Keratinocyte (primary cell): ENCODE measurements at regions not wholly inside any gene's neighbourhood (a gene's known extent, or its start where the extent isn't known, plus 50 kb on each side); places are given as distances from the start of the nearest gene placed in this dataset.

Experiments used
- DNase-seq: peaks from one replicate; pipeline ENCODE4 v3.0.0-alpha.2; 2011; ENCODE audit warnings: low read depth, missing footprints, low spot score
- FAIRE-seq: peaks from 2 replicates; lab custom pipeline; 2011; peaks lifted over from hg19 to GRCh38; lab: Jason Lieb, UNC
- H2AFZ ChIP-seq: 2 replicates; pipeline ENCODE4 v1.6.0; 2012; ENCODE audit warnings: low read length, control low read depth, inconsistent platforms; ENCODE audit not compliant: control insufficient read depth
- H3K27ac ChIP-seq: 2 replicates; pipeline ENCODE4 v1.5.1; 2011; ENCODE audit warnings: low read length; ENCODE audit not compliant: control insufficient read depth, insufficient read depth
- H3K27me3 ChIP-seq: 3 replicates; pipeline ENCODE4 v1.6.0; 2011; ENCODE audit warnings: low read length; ENCODE audit not compliant: control insufficient read depth, insufficient read depth; ENCODE audit errors: extremely low read depth
- H3K36me3 ChIP-seq, 2 experiments: 2 replicates in 1 of 2; 3 replicates in 1 of 2; pipeline ENCODE4 v1.5.1; 2011; ENCODE audit warnings: low read length in 2 of 2, mild to moderate bottlenecking in 1 of 2; ENCODE audit not compliant: control insufficient read depth in 2 of 2, insufficient read depth in 2 of 2; ENCODE audit errors: extremely low read depth in 1 of 2
- H3K4me1 ChIP-seq: 3 replicates; pipeline ENCODE4 v1.5.1; 2011; ENCODE audit warnings: low read length; ENCODE audit not compliant: control insufficient read depth, insufficient read depth; ENCODE audit errors: extremely low read depth
- H3K4me2 ChIP-seq: 3 replicates; pipeline ENCODE4 v1.6.0; 2011; ENCODE audit warnings: low read depth, low read length; ENCODE audit not compliant: control insufficient read depth, insufficient read depth; ENCODE audit errors: extremely low read depth
- H3K4me3 ChIP-seq, 3 experiments: fragments of 200-600 bp in 1 of 3; sonication (generic) in 1 of 3; 2 replicates in 2 of 3; 3 replicates in 1 of 3; pipeline ENCODE4 v1.5.1; 2011 to 2016; ENCODE audit warnings: low read length in 3 of 3, mild to moderate bottlenecking in 3 of 3, control low read depth in 2 of 3, inconsistent platforms in 1 of 3, low read depth in 1 of 3, mixed read lengths in 1 of 3, mixed run types in 1 of 3, moderate library complexity in 1 of 3; ENCODE audit not compliant: control insufficient read depth in 2 of 3, insufficient read depth in 2 of 3; ENCODE audit errors: extremely low read depth in 1 of 3
- H3K79me2 ChIP-seq: 2 replicates; pipeline ENCODE4 v1.6.0; 2012; ENCODE audit warnings: low read length; ENCODE audit not compliant: control insufficient read depth, insufficient read depth
- H3K9ac ChIP-seq: 3 replicates; pipeline ENCODE4 v1.6.0; 2011; ENCODE audit warnings: low read length; ENCODE audit not compliant: control insufficient read depth, insufficient read depth; ENCODE audit errors: extremely low read depth
- H3K9me1 ChIP-seq: 3 replicates; pipeline ENCODE4 v1.6.0; 2011; ENCODE audit warnings: low read length; ENCODE audit not compliant: control insufficient read depth, insufficient read depth; ENCODE audit errors: extremely low read depth
- H3K9me3 ChIP-seq: 2 replicates; pipeline ENCODE4 v1.5.1; 2012; ENCODE audit warnings: low read depth, low read length; ENCODE audit not compliant: control insufficient read depth
- H4K20me1 ChIP-seq: 3 replicates; pipeline ENCODE4 v1.6.0; 2011; ENCODE audit warnings: low read length; ENCODE audit not compliant: control insufficient read depth, insufficient read depth; ENCODE audit errors: extremely low read depth
- CTCF ChIP-seq, 3 experiments: IDR thresholded peaks in 1 of 3; conservative IDR thresholded peaks in 1 of 3; optimal IDR thresholded peaks in 1 of 3; 2 replicates in 2 of 3; 3 replicates in 1 of 3; pipeline versions ENCODE3 to v1.5.1; 2011; ENCODE audit warnings: low read length in 3 of 3, mild to moderate bottlenecking in 3 of 3, moderate library complexity in 2 of 3, control low read depth in 1 of 3, inconsistent platforms in 1 of 3; ENCODE audit not compliant: insufficient read depth in 2 of 3; ENCODE audit errors: extremely low read depth in 1 of 3
- EZH2 ChIP-seq: IDR thresholded peaks from one replicate; pipeline ENCODE4 v1.6.1; 2012; ENCODE audit warnings: inconsistent platforms, mild to moderate bottlenecking, low read length, moderate library complexity
- dilution Hi-C: fragments of 300-500 bp; cut with MboI; formaldehyde crosslinking; loops from one replicate; pipeline ENCODE4 v1.7.0; 2020; ENCODE audit warnings: low sequenced_read_pairs; ENCODE audit not compliant: extremely low pct_ligation_motif_present

- dilution Hi-C loops: no loop called here
- H3K4me2 ChIP-seq: no peak overlapping the region
- no peaks in the 10 kb centered on the region for H3K36me3 ChIP-seq
Measured at GRCh38 chr18:11506856-11507255, 102.5 kb upstream of the SLC35G4 start.

DNA sequence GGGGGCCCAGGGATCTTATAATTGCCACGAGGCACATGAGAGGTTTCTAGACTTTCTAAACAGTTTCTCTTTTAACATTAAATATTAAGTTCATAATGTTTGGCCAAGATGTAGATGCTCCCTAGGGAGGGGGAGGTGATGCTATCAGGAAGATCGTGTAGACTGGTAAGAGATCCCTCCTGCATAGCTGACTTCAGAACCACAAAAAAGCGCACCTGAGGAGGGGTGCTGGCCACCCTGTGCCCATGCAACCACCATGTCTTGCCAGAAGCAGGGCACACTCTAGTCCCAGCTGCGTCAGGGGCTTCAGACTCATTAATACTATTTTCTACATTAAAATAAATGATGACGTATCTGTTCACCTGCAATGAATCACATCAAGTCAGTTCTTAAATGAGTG, 103.4 kb upstream of the SLC35G4 start:
- no peak for DNase-seq
- Histone ChIP-seq H3K4me2 (no peak overlapping the region), H2AFZ (no peak overlapping the region), H3K9me3 (no peaks in the 10 kb centered on the region), H3K9me1 (no peaks in the 10 kb centered on the region), H4K20me1 (no peaks in the 10 kb centered on the region), H3K9ac (no peak overlapping the region), H3K27ac (no peak overlapping the region), H3K4me3 (no peak overlapping the region), H3K79me2 (no peaks in the 10 kb centered on the region), H3K4me1 (no peaks in the 10 kb centered on the region), H3K36me3 (no peaks in the 10 kb centered on the region), H3K27me3 (peaks cover 4% of the 10 kb centered on the region)
- FAIRE-seq: no peak
- no peak for TF ChIP-seq CTCF (optimal IDR thresholded peaks at IDR 0.05 in 1 of 3, IDR thresholded peaks at IDR 0.05 in 1 of 3, conservative IDR thresholded peaks at IDR 0.05 in 1 of 3; ENCODE audit: extremely low read depth in 1 of 3, insufficient read depth in 2 of 3, low read length in 3 of 3)
- dilution Hi-C loops: no loop called here

More at GRCh38 chr18:11506856-11507255, 102.5 kb upstream of the SLC35G4 start:
- Histone ChIP-seq H3K4me1 (no peaks in the 10 kb centered on the region), H3K27ac (no peak overlapping the region), H3K27me3 (peaks cover 4% of the 10 kb centered on the region), H3K9ac (no peak overlapping the region), H3K9me1 (no peaks in the 10 kb centered on the region), H3K4me3 (no peak overlapping the region), H3K79me2 (no peaks in the 10 kb centered on the region), H2AFZ (no peak overlapping the region), H4K20me1 (no peaks in the 10 kb centered on the region), H3K9me3 (no peaks in the 10 kb centered on the region)
- TF ChIP-seq EZH2 (no peak), CTCF (optimal IDR thresholded peaks at IDR 0.05 in 1 of 3, IDR thresholded peaks at IDR 0.05 in 1 of 3, conservative IDR thresholded peaks at IDR 0.05 in 1 of 3; ENCODE audit: extremely low read depth in 1 of 3, insufficient read depth in 2 of 3, low read length in 3 of 3) (no peak)
- DNase-seq (no peak), FAIRE-seq (no peak)
